GM12865 (cell line): ENCODE measurements at regions not wholly inside any gene's neighbourhood (a gene's known extent, or its start where the extent isn't known, plus 50 kb on each side); places are given as distances from the start of the nearest gene placed in this dataset.
"Not testable (repeated sequence)": the region's sequence is repeated elsewhere in the genome, so short reads cannot be mapped to it uniquely, and the experiment has no call there.

Experiments
- DNase-seq: peaks from one replicate; pipeline ENCODE4 v3.0.0; 2010; ENCODE audit warnings: low read depth
- H3K4me3 ChIP-seq: 2 replicates; pipeline ENCODE4 v1.5.1; 2011; ENCODE audit warnings: mild to moderate bottlenecking, low read depth, low read length, control low read depth
- TF ChIP-seq, protein P1 (sequence below): IDR thresholded peaks from 2 replicates; pipeline ENCODE4 v1.5.1; 2011; ENCODE audit warnings: low read length, control low read depth, low read depth, inconsistent platforms; ENCODE audit not compliant: insufficient read depth; ENCODE audit errors: missing control alignments

GRCh38 chr5:106288979-106289378, 1381.8 kb downstream of the EFNA5 start:
- TF ChIP-seq, protein P1, sequence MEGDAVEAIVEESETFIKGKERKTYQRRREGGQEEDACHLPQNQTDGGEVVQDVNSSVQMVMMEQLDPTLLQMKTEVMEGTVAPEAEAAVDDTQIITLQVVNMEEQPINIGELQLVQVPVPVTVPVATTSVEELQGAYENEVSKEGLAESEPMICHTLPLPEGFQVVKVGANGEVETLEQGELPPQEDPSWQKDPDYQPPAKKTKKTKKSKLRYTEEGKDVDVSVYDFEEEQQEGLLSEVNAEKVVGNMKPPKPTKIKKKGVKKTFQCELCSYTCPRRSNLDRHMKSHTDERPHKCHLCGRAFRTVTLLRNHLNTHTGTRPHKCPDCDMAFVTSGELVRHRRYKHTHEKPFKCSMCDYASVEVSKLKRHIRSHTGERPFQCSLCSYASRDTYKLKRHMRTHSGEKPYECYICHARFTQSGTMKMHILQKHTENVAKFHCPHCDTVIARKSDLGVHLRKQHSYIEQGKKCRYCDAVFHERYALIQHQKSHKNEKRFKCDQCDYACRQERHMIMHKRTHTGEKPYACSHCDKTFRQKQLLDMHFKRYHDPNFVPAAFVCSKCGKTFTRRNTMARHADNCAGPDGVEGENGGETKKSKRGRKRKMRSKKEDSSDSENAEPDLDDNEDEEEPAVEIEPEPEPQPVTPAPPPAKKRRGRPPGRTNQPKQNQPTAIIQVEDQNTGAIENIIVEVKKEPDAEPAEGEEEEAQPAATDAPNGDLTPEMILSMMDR: no peak
- no peak overlapping the region for H3K4me3 ChIP-seq
- DNase-seq: no peak

DNA sequence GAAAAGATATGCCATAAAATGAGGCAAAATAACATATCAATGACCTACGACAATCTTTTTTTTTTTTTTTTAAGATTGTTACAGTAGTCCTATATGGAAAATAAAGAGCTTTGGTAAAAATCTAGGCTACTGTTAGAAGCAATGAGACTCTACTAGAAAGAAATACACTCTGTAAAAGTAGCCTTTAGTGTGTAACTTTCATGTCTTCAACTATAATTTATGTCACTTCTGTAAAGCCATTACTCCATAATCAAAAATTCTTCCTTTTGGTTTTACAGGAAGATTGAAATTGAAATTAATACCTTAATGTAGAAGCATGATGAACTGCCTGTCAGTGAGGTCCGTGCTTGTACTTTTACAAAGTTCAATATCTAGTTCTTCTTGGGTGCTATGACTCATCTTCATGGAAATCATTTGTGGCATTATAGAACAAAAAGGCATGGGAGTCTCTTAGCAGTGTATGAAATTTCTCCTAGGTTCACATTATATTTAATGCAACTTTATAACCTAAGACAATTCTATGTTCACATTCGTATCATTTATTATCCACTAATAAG, 1393.1 kb downstream of the EFNA5 start:
- H3K4me3 ChIP-seq: no peak overlapping the region
- no peak for DNase-seq
- TF ChIP-seq, protein P1: no peak

DNA sequence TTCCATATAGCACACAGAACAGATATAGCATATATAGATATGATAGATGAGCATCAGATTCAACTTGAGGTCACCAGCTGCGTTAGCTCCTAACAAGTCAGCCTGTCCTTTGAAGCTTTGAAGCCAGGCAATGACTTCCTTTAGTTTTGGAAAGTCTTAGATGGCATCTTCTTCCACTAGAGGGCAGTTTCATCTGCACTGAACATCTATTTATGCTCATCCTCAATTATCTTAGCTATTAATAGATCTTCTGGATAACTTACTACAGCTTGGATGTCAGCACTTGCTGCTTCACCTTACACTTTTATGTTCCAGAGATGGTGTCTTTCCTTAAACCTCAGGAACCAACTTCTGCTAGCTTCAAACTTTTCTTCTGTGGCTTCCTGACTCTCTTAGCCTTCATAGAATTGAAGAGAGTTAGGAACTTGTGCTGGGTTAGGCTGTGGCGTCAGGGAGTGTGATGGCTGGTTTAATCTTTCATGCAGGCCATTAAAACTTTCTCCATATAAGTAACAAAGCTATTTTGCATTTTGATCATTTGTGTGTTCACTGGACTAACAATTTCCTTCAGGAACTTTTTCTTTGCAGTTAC, 1401.4 kb downstream of the EFNA5 start:
- TF ChIP-seq, protein P1: peak; percentile 38
- no peak overlapping the region for H3K4me3 ChIP-seq
- peak; percentile 24 for DNase-seq

DNA sequence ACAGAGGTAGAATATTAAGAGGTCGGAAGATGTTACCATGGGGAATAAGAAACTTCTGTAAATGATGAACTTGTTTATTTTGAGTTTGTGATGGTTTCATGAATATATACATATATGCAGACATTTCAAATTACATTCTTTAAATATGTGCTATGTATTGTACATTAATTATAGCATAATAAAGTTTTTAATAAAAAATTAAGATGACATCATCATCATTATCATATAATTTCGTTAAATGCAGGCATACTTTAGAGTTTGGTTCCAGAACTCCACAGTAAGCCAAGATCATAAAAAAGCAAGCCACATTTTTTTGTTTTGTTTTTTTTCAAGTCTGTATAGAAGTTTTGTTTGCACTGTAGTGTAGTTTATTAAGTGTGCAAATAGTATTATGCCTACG, 1403.5 kb downstream of the EFNA5 start:
- no peak overlapping the region for H3K4me3 ChIP-seq
- TF ChIP-seq, protein P1: no peak
- DNase-seq: no peak

GRCh38 chr5:106262395-106262794, 1408.3 kb downstream of the EFNA5 start:
- DNase-seq: no peak
- TF ChIP-seq, protein P1: no peak
- H3K4me3 ChIP-seq: no peak overlapping the region

GRCh38 chr5:106259431-106260090, 1411.2 kb downstream of the EFNA5 start:
- not testable (repeated sequence) for H3K4me3 ChIP-seq, DNase-seq

- TF ChIP-seq, protein P1: no peak
- no peak overlapping the region for H3K4me3 ChIP-seq
- no peak for DNase-seq
Observed at GRCh38 chr5:106258591-106259125, 1412.1 kb downstream of the EFNA5 start.
